Epithelial cell of proximal tubule (primary cell): ENCODE measurements at regions not wholly inside any gene's neighbourhood (a gene's known extent, or its start where the extent isn't known, plus 50 kb on each side); places are given as distances from the start of the nearest gene placed in this dataset.
"Not testable (repeated sequence)": the region's sequence is repeated elsewhere in the genome, so short reads cannot be mapped to it uniquely, and the experiment has no call there.

Experiments used
- DNase-seq: peaks from one replicate; pipeline ENCODE4 v3.0.0-alpha.2; 2011; ENCODE audit warnings: low read depth
- H3K4me3 ChIP-seq: 2 replicates; pipeline ENCODE4 v1.5.1; 2011; ENCODE audit warnings: low read depth, mild to moderate bottlenecking, low read length
- TF ChIP-seq, protein P1 (sequence below): conservative IDR thresholded peaks from 2 replicates; pipeline ENCODE4 v1.5.1; 2012; ENCODE audit warnings: low read depth, mild to moderate bottlenecking, low read length

DNA sequence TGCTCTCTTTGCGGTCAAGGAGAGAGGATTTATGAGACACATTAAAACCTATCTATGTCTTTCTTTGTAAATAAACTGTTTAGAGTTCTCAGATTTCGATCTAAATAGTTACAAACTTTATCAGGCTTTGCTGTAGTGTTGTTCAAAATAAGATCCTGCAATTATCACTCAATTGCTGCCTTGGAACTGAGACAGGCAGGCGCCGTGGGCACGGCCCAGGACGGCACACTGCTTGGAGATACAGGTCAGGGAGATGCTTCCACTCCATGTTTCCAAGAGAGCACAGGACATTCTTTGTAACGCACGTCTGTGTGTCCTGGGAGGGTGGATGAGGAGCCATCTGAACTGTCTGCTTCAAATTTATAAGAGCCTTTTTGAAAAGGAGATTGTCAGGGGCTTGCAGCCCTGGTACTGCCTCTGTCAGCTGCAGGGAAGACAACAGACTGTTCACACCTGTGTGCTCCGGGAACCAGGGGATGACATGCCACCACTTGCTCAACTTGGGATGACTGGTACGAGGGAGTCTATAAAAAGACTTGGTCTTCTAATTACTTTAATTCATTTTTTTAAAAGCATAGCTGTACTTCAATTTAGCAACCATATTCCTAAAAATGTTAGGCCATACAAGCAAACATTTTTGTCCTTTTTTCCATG lies 472.9 kb upstream of the RUNX1 start:
- DNase-seq, result no peak
- TF ChIP-seq, protein P1, sequence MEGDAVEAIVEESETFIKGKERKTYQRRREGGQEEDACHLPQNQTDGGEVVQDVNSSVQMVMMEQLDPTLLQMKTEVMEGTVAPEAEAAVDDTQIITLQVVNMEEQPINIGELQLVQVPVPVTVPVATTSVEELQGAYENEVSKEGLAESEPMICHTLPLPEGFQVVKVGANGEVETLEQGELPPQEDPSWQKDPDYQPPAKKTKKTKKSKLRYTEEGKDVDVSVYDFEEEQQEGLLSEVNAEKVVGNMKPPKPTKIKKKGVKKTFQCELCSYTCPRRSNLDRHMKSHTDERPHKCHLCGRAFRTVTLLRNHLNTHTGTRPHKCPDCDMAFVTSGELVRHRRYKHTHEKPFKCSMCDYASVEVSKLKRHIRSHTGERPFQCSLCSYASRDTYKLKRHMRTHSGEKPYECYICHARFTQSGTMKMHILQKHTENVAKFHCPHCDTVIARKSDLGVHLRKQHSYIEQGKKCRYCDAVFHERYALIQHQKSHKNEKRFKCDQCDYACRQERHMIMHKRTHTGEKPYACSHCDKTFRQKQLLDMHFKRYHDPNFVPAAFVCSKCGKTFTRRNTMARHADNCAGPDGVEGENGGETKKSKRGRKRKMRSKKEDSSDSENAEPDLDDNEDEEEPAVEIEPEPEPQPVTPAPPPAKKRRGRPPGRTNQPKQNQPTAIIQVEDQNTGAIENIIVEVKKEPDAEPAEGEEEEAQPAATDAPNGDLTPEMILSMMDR, result no peak
- no peak overlapping the region for H3K4me3 ChIP-seq

DNA sequence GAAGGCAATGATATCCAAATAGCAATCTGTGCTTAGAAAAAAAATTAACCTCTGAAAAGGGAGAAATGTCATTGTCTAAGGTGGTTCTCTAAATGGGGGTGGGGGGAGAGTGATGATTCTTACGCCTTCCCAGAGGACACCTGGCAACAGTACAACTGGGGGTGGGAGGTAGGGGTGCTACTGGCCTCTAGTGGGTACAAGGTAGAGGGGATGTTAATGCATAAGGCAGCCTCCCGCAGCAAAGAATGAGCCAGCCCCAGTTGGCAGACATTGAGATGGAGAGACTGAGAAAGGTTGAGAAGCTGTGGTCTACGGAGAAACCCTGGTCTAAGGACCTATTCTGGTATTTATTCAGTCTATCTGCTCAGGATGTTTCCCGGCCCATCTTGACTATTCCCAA lies 472.2 kb upstream of the RUNX1 start:
- no peak for DNase-seq
- H3K4me3 ChIP-seq, result no peak overlapping the region
- TF ChIP-seq, protein P1, result no peak

DNA sequence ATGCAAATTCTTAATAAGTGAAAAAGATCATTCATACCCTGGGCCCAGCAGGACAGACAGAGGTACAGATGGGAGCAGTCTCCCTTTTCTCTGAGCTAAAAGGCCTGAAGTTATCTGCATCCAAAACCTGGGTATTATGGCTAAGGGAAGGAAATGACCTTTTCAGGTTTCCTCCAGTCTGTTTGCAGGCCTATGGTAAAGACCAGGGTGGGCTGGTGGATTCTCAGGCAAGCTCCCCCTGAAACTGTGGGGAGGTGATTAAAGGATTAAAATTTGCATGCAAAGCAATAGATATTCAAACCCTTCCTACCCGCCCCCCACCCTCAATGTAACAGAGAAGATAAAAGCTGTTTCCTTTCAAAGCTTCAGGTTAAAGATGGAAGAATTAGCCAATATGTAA lies 471.8 kb upstream of the RUNX1 start:
- TF ChIP-seq, protein P1, result no peak
- no peak overlapping the region for H3K4me3 ChIP-seq
- DNase-seq, result no peak

DNA sequence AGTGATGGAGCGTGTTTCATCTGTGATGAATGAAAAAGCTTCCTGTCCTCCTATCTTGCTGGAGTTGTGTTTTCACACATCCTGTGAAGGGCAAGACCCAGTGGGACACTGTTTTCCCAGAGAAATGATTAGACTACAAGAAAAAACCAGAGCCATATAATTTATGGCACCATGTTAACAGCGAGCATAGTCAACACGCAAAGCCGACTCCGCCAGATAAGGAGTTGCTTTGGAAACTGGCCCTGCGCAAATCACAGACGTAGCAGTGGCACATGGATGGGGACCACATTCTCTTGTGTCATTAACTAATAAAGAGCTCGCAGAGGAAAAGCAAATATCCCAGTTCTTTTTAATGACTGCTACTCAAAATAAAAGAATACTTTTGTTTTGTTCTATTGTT lies 471.2 kb upstream of the RUNX1 start:
- no peak for DNase-seq
- H3K4me3 ChIP-seq, result no peak overlapping the region
- TF ChIP-seq, protein P1, result no peak

DNA sequence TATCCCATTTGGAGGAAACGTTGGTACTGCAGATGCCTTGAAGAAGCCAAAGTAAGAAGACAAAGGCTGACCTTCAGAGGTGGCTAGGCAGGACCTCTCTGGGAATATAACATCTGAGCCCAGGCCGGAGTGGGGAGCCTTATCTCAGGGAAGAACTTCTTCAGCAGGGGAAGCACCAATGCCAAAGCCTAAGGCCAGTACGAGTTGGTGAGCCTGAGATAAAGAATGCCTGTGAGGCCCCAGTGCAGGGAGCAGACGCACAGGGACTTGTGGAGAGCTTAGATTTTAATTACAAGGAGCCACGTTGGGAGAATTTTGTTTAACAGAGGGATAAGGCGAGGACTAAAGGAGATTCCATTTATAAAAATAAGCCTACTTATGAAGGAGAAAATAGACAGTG lies 468.8 kb upstream of the RUNX1 start:
- H3K4me3 ChIP-seq, result no peak overlapping the region
- TF ChIP-seq, protein P1, result no peak
- no peak for DNase-seq

DNA sequence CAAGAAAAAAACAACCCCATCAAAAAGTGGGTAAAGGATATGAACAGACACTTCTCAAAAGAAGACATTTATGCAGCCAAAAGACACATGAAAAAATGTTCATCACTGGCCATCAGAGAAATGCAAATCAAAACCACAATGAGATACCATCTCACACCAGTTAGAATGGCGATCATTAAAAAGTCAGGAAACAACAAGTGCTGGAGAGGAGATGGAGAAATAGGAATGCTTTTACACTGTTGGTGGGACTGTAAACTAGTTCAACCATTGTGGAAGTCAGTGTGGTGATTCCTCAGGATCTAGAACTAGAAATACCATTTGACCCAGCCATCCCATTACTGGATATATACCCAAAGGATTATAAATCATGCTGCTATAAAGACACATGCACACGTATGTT lies 467.2 kb upstream of the RUNX1 start:
- DNase-seq, H3K4me3 ChIP-seq: not testable (repeated sequence)

DNA sequence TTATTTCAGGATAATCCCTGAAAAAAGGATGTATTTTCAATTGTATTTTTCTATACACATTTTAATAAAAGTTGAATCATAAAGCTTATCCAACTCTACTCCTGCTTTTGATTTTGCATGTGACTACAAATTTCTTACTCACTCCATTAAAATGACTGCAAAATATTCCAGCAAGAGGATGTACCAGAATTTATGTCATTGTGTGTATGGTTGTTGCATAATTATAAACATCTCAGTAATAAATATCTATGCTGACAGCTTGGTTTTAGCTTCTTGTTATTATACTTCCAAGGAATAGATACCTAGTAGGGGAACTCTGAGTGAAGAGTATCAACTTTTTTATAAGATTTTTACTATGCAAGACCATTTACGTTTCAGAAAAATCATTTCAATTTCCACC lies 463.2 kb upstream of the RUNX1 start:
- no peak for DNase-seq
- TF ChIP-seq, protein P1, result no peak
- no peak overlapping the region for H3K4me3 ChIP-seq
